ENCODE measurements at regions not wholly inside any gene's neighbourhood (a gene's known extent, or its start where the extent isn't known, plus 50 kb on each side); places are given as distances from the start of the nearest gene placed in this dataset.

- FAIRE-seq = no peak
- no peak for DNase-seq (ENCODE audit: insufficient read length, low spot score)
These were observed 487.6 kb downstream of the PREX1 start for GRCh38 chr20:48339986-48340882.

DNA sequence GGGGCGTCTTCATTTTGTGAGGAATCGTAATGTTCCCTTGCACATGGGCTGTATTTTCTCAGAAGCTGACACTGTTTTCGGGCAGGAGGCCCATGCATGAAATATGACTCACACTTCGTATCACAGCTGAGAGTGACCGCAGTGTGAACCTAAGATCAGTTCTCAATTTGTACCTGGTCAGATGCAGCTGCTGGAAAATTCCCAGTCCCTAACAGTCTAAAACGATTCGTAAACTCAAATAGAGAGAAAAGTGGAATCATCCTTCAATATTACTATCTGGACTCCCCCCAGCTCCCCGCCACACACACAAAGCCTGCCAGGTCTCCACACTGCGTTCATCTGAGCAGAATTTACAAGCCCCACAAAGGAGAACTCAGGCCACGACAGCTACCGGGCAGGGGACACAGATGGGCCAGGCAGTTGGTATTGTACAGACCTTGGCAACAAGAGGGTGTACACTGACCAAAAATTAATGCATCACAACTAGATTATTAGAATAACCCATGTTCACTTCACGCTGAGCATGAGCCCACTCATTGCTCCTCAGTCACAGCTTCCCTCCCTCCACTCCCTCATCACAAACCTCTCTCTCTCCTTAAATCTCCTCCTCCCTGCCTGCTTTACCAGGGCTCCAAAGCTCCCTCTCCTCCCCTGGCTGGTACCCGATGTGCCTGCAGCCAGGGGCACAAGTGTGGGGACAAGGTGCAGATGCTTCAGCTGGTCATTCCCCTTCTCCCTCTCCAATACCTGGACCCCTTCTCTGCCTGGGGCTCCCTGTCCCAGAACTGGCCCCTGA lies 488.4 kb downstream of the PREX1 start:
- DNase-seq (ENCODE audit: insufficient read length, low spot score) (no peak), FAIRE-seq (no peak)
- TF ChIP-seq, protein P1, sequence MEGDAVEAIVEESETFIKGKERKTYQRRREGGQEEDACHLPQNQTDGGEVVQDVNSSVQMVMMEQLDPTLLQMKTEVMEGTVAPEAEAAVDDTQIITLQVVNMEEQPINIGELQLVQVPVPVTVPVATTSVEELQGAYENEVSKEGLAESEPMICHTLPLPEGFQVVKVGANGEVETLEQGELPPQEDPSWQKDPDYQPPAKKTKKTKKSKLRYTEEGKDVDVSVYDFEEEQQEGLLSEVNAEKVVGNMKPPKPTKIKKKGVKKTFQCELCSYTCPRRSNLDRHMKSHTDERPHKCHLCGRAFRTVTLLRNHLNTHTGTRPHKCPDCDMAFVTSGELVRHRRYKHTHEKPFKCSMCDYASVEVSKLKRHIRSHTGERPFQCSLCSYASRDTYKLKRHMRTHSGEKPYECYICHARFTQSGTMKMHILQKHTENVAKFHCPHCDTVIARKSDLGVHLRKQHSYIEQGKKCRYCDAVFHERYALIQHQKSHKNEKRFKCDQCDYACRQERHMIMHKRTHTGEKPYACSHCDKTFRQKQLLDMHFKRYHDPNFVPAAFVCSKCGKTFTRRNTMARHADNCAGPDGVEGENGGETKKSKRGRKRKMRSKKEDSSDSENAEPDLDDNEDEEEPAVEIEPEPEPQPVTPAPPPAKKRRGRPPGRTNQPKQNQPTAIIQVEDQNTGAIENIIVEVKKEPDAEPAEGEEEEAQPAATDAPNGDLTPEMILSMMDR (IDR thresholded peaks at IDR 0.05; ENCODE audit: insufficient read depth, missing control alignments) = no peak

More at GRCh38 chr20:48339986-48340882, 487.6 kb downstream of the PREX1 start:
- TF ChIP-seq, protein P1 (IDR thresholded peaks at IDR 0.05; ENCODE audit: insufficient read depth, missing control alignments) = no peak

- FAIRE-seq (no peak), DNase-seq (ENCODE audit: insufficient read length, low spot score) (no peak)
- TF ChIP-seq, protein P1 (IDR thresholded peaks at IDR 0.05; ENCODE audit: insufficient read depth, missing control alignments) = no peak
These were observed 489.1 kb downstream of the PREX1 start for GRCh38 chr20:48338717-48339116.

DNA sequence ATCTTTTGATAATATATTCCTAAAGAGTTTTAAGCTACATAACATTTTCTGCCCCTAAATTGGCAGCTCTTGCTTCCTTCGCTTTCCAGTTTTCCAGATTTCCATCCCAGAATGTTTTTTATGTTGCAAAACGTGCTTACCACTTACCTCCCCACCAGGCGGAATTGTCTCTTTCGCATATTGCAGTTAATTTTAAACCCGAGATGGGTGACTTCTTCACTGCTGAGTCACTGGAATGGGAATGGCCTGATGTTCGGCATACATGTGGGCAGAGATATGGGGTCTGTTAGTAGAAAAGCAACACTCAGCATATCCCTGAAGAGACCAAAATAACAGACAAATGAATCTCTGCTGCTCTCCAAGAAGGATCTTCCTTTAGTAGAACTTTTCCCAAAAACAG lies 491.2 kb downstream of the PREX1 start:
- TF ChIP-seq, protein P1 (IDR thresholded peaks at IDR 0.05; ENCODE audit: insufficient read depth, missing control alignments) = no peak
- FAIRE-seq (no peak), DNase-seq (ENCODE audit: insufficient read length, low spot score) (no peak)

- TF ChIP-seq, protein P1 (IDR thresholded peaks at IDR 0.05; ENCODE audit: insufficient read depth, missing control alignments) = no peak
- no peak for FAIRE-seq
- no peak for DNase-seq (ENCODE audit: insufficient read length, low spot score)
These were observed 492.3 kb downstream of the PREX1 start for GRCh38 chr20:48335308-48336050.

GRCh38 chr20:48333707-48334106 lies 494.1 kb downstream of the PREX1 start:
- TF ChIP-seq, protein P1 (IDR thresholded peaks at IDR 0.05; ENCODE audit: insufficient read depth, missing control alignments) = no peak
- no peak for FAIRE-seq
- DNase-seq (ENCODE audit: insufficient read length, low spot score) = no peak
